H1 (cell line): ENCODE measurements at regions not wholly inside any gene's neighbourhood (a gene's known extent, or its start where the extent isn't known, plus 50 kb on each side); places are given as distances from the start of the nearest gene placed in this dataset.

ENCODE experiments used
- CTCF ChIA-PET: fragments of 300-600 bp; sonication (Branson Sonifier 250); formaldehyde crosslinking; loops from one replicate; lab custom pipeline; 2021; ENCODE audit not compliant: partially characterized antibody; lab: Charles Lee
- POLR2A ChIA-PET: fragments of 300-600 bp; sonication (Branson Sonifier 250); formaldehyde crosslinking; loops from one replicate; lab custom pipeline; 2021; ENCODE audit warnings: inconsistent platforms; ENCODE audit not compliant: partially characterized antibody; lab: Charles Lee
- DNase-seq, 2 experiments: peaks; one replicate each; pipeline versions ENCODE4 v3.0.0 to v3.0.0-alpha.2; 2010 to 2022; ENCODE audit warnings: low spot score in 2 of 2, low read depth in 1 of 2, mixed read lengths in 1 of 2
- FAIRE-seq: peaks from 2 replicates; lab custom pipeline; 2011; peaks lifted over from hg19 to GRCh38; lab: Jason Lieb, UNC
- H2AFZ ChIP-seq: 2 replicates; pipeline ENCODE4 v1.8.1; 2012; ENCODE audit warnings: low read length, inconsistent platforms
- H2AK5ac ChIP-seq: 2 replicates; pipeline ENCODE4 v1.6.1; 2013; ENCODE audit warnings: low read depth, low read length
- H2BK120ac ChIP-seq: replicated peaks from 2 replicates; pipeline ENCODE3; 2013; ENCODE audit warnings: low read depth, low read length, inconsistent platforms
- H2BK12ac ChIP-seq: 2 replicates; pipeline ENCODE4 v1.6.1; 2013; ENCODE audit warnings: low read depth, low read length
- H2BK15ac ChIP-seq: 2 replicates; pipeline ENCODE4 v1.6.1; 2013; ENCODE audit warnings: low read length
- H2BK20ac ChIP-seq: 2 replicates; pipeline ENCODE4 v1.6.1; 2013; ENCODE audit warnings: low read length
- H2BK5ac ChIP-seq: 2 replicates; pipeline ENCODE4 v1.6.1; 2013; ENCODE audit warnings: low read depth, low read length
- H3K14ac ChIP-seq: 2 replicates; pipeline ENCODE4 v1.6.1; 2013; ENCODE audit warnings: inconsistent platforms; ENCODE audit not compliant: insufficient read length
- H3K18ac ChIP-seq: 2 replicates; pipeline ENCODE4 v1.6.1; 2013; ENCODE audit warnings: low read length; ENCODE audit errors: extremely low read depth
- H3K23ac ChIP-seq: 2 replicates; pipeline ENCODE4 v1.6.1; 2013; ENCODE audit warnings: inconsistent platforms; ENCODE audit not compliant: insufficient read length
- H3K23me2 ChIP-seq: 2 replicates; pipeline ENCODE4 v1.6.1; 2013; ENCODE audit warnings: low read depth, low read length
- H3K27ac ChIP-seq: 2 replicates; pipeline ENCODE4 v1.6.1; 2011; ENCODE audit warnings: low read depth, low read length, inconsistent platforms
- H3K27me3 ChIP-seq, 4 experiments: replicated peaks in 1 of 4; 1 replicate in 1 of 4; 2 replicates in 3 of 4; pipeline versions ENCODE4 v1.6.1 to v1.8.1; 2011 to 2013; ENCODE audit warnings: low read length in 3 of 4, mild to moderate bottlenecking in 3 of 4, inconsistent platforms in 2 of 4, mixed read lengths in 2 of 4, moderate library complexity in 1 of 4; ENCODE audit not compliant: control insufficient read depth in 3 of 4, insufficient read depth in 3 of 4; ENCODE audit errors: extremely low read depth in 1 of 4
- H3K36me3 ChIP-seq, 4 experiments: 2 replicates each; pipeline versions ENCODE4 v1.6.1 to v1.8.1; 2011 to 2013; ENCODE audit warnings: mild to moderate bottlenecking in 4 of 4, low read length in 3 of 4, moderate library complexity in 2 of 4, control low read depth in 1 of 4, inconsistent platforms in 1 of 4; ENCODE audit not compliant: insufficient read depth in 4 of 4, control insufficient read depth in 2 of 4
- H3K4ac ChIP-seq: replicated peaks from 2 replicates; pipeline ENCODE3; 2013; ENCODE audit warnings: low read length, low read depth, mixed read lengths, inconsistent platforms; ENCODE audit not compliant: insufficient read length
- H3K4me1 ChIP-seq, 4 experiments: replicated peaks in 1 of 4; 1 replicate in 1 of 4; 2 replicates in 3 of 4; pipeline versions ENCODE4 v1.6.1 to v1.8.1; 2011 to 2013; ENCODE audit warnings: low read length in 3 of 4, inconsistent platforms in 2 of 4, mixed read lengths in 1 of 4; ENCODE audit not compliant: insufficient read depth in 4 of 4, control insufficient read depth in 3 of 4
- H3K4me2 ChIP-seq, 2 experiments: 2 replicates each; pipeline versions ENCODE4 v1.6.1 to v1.8.1; 2011 to 2013; ENCODE audit warnings: low read depth in 2 of 2, low read length in 2 of 2, control low read depth in 1 of 2, inconsistent platforms in 1 of 2, mild to moderate bottlenecking in 1 of 2; ENCODE audit not compliant: insufficient read depth in 1 of 2
- H3K4me3 ChIP-seq, 4 experiments: fragments of 200-600, 300-600 bp in 1 of 4; sonication (generic), shearing (Covaris generic), sonication (Bioruptor Twin) in 1 of 4; 2 replicates each; pipeline versions ENCODE4 v1.5.1 to v1.8.1; 2011 to 2016; ENCODE audit warnings: low read length in 4 of 4, low read depth in 3 of 4, control low read depth in 2 of 4, inconsistent platforms in 2 of 4, mild to moderate bottlenecking in 2 of 4, mixed read lengths in 1 of 4, moderate library complexity in 1 of 4; ENCODE audit not compliant: insufficient read depth in 2 of 4; ENCODE audit errors: extremely low read depth in 1 of 4
- H3K56ac ChIP-seq: replicated peaks from 2 replicates; pipeline ENCODE3; 2013; ENCODE audit warnings: low read depth, mild to moderate bottlenecking, mixed read lengths, low read length, inconsistent platforms; ENCODE audit not compliant: insufficient read length
- H3K79me1 ChIP-seq: 2 replicates; pipeline ENCODE4 v1.6.1; 2013; ENCODE audit warnings: low read depth, low read length, control low read depth
- H3K79me2 ChIP-seq, 2 experiments: 2 replicates each; pipeline versions ENCODE4 v1.6.1 to v1.8.1; 2012 to 2013; ENCODE audit warnings: low read length in 2 of 2, mild to moderate bottlenecking in 2 of 2, inconsistent platforms in 1 of 2; ENCODE audit not compliant: insufficient read depth in 2 of 2, control insufficient read depth in 1 of 2
- H3K9ac ChIP-seq, 4 experiments: replicated peaks in 1 of 4; 1 replicate in 1 of 4; 2 replicates in 3 of 4; pipeline versions ENCODE4 v1.6.1 to v1.8.1; 2011 to 2013; ENCODE audit warnings: low read depth in 3 of 4, low read length in 3 of 4, control low read depth in 2 of 4, mild to moderate bottlenecking in 2 of 4, moderate library complexity in 2 of 4, inconsistent platforms in 1 of 4; ENCODE audit errors: extremely low read depth in 1 of 4
- H3K9me3 ChIP-seq, 2 experiments: 2 replicates each; pipeline versions ENCODE4 v1.6.1 to v1.8.1; 2012 to 2013; ENCODE audit warnings: mild to moderate bottlenecking in 2 of 2, moderate library complexity in 2 of 2, control low read depth in 1 of 2, inconsistent platforms in 1 of 2, low read depth in 1 of 2, low read length in 1 of 2, mixed read lengths in 1 of 2; ENCODE audit not compliant: insufficient read depth in 2 of 2
- H4K20me1 ChIP-seq, 2 experiments: replicated peaks in 1 of 2; 2 replicates each; pipeline versions ENCODE3 to v1.8.1; 2011 to 2013; ENCODE audit warnings: inconsistent platforms in 2 of 2, low read length in 2 of 2, mild to moderate bottlenecking in 1 of 2; ENCODE audit not compliant: insufficient read depth in 2 of 2, control insufficient read depth in 1 of 2
- H4K5ac ChIP-seq: 2 replicates; pipeline ENCODE4 v1.6.1; 2013; ENCODE audit warnings: low read length, low read depth, mixed read lengths, inconsistent platforms; ENCODE audit not compliant: insufficient read length
- H4K8ac ChIP-seq: 2 replicates; pipeline ENCODE4 v1.8.0; 2013; ENCODE audit warnings: mild to moderate bottlenecking, moderate library complexity, low read length, inconsistent platforms; ENCODE audit not compliant: insufficient read depth; ENCODE audit errors: extremely low read depth
- H4K91ac ChIP-seq: replicated peaks from 2 replicates; pipeline ENCODE3; 2013; ENCODE audit warnings: low read length, mixed read lengths, inconsistent platforms; ENCODE audit not compliant: insufficient read length
- CHD2 ChIP-seq: IDR thresholded peaks from 2 replicates; pipeline ENCODE4 v1.6.1; 2012; ENCODE audit warnings: low read length, improper control_type of control experiment
- EZH2 ChIP-seq: fragments of 200-600 bp; sonication (generic); IDR thresholded peaks from 2 replicates; pipeline ENCODE4 v1.7.1; 2012; ENCODE audit warnings: low read depth, mild to moderate bottlenecking, moderate library complexity, low read length, inconsistent platforms; ENCODE audit not compliant: severe bottlenecking
- GTF2F1 ChIP-seq: IDR thresholded peaks from 2 replicates; pipeline ENCODE4 v1.6.1; 2012; ENCODE audit warnings: low read depth, low read length, improper control_type of control experiment, borderline replicate concordance
- KDM1A ChIP-seq: fragments of 200-600, 300-600 bp; sonication (generic); IDR thresholded peaks from 2 replicates; pipeline ENCODE4 v1.7.1; 2016; ENCODE audit warnings: mild to moderate bottlenecking, low read length, borderline replicate concordance
- KDM5A ChIP-seq: fragments of 200-600 bp; IDR thresholded peaks from 2 replicates; pipeline ENCODE4 v1.7.1; 2012; ENCODE audit warnings: mild to moderate bottlenecking, low read length, inconsistent platforms, mixed read lengths
- SAP30 ChIP-seq: fragments of 300-600 bp; sonication (generic); IDR thresholded peaks from 2 replicates; pipeline ENCODE4 v1.7.1; 2012; ENCODE audit warnings: low read length, moderate library complexity, mild to moderate bottlenecking, inconsistent platforms; ENCODE audit not compliant: insufficient read depth, insufficient replicate concordance
- SIRT6 ChIP-seq: IDR thresholded peaks from one replicate; pipeline ENCODE4 v1.7.1; 2012; ENCODE audit warnings: low read length, inconsistent platforms
- SP1 ChIP-seq: IDR thresholded peaks from 2 replicates; pipeline ENCODE4 v1.6.1; 2011; ENCODE audit warnings: low read depth, low read length
- TEAD4 ChIP-seq: IDR thresholded peaks from 2 replicates; pipeline ENCODE4 v1.6.1; 2012; ENCODE audit warnings: low read depth, low read length, inconsistent platforms, mixed read lengths
- WGBS, 2 experiments: shearing (Covaris generic) in 1 of 2; methylation state at CpG; one replicate each; pipeline versions ENCODE4 v1.1.6 to v1.1.7; 2013 to 2015; ENCODE audit warnings: low lambda C conversion rate in 2 of 2, mixed read lengths in 2 of 2, inconsistent platforms in 1 of 2, low coverage in 1 of 2, missing lambda C conversion rate in 1 of 2; ENCODE audit not compliant: insufficient replicate concordance in 2 of 2, insufficient coverage in 1 of 2, insufficient read length in 1 of 2; ENCODE audit errors: extremely low coverage in 1 of 2, missing lambda C conversion rate in 1 of 2; 5-methylcytosine and 5-hydroxymethylcytosine counted together
- TF ChIP-seq, protein P1 (sequence below): IDR thresholded peaks from 2 replicates; pipeline ENCODE4 v1.6.1; 2011; ENCODE audit warnings: low read depth, mild to moderate bottlenecking, low read length; ENCODE audit not compliant: insufficient read depth

- ChIA-PET CTCF (interaction anchor here (0.6 to 1.6 kb wide), 4 partner anchors 10 to 169 kb away, joined by 3 to 6 read pairs (median 4); no protein-coding TSS in a partner anchor), POLR2A (no interaction called here)
- H3K4me3 ChIP-seq, result no peak overlapping the region
- no peak overlapping the region; the same call in 1 of the 2 replicates for H4K8ac ChIP-seq
- peaks cover 0 to 5% (median 0%) of the 10 kb centered on the region in 4 experiments; a peak in 1 of 7 replicates for H3K4me1 ChIP-seq
- H3K27me3 ChIP-seq, result no peaks in the 10 kb centered on the region; a peak in 1 of 7 replicates
- H3K18ac ChIP-seq, result no peak overlapping the region; the same call in 1 of the 2 replicates
- H3K23me2 ChIP-seq, result peaks cover 8% of the 10 kb centered on the region; the same call in 1 of the 2 replicates
- H3K27ac ChIP-seq, result no peak overlapping the region
- H3K56ac ChIP-seq, result no peak overlapping the region
- TF ChIP-seq SAP30 (no peak), SIRT6 (no peak), TEAD4 (no peak), GTF2F1 (no peak), KDM1A (no peak), KDM5A (no peak), SP1 (no peak), CHD2 (no peak), EZH2 (no peak)
- TF ChIP-seq, protein P1, sequence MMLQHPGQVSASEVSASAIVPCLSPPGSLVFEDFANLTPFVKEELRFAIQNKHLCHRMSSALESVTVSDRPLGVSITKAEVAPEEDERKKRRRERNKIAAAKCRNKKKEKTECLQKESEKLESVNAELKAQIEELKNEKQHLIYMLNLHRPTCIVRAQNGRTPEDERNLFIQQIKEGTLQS, result no peak
- H3K9me3 ChIP-seq, result no peaks in the 10 kb centered on the region
- no peak overlapping the region for H2AK5ac ChIP-seq
- no peak for FAIRE-seq
- DNase-seq, result no peak
- no peak overlapping the region for H2BK5ac ChIP-seq
- no peak overlapping the region for H2BK120ac ChIP-seq
- H4K91ac ChIP-seq, result no peak overlapping the region
- no peaks in the 10 kb centered on the region for H4K20me1 ChIP-seq
- no peak overlapping the region for H2BK15ac ChIP-seq
- no peak overlapping the region for H3K4ac ChIP-seq
- H2AFZ ChIP-seq, result no peak overlapping the region
- no peak overlapping the region for H2BK20ac ChIP-seq
- 98% methylated on average over 24 of the region's 24 CpGs; no CpG with 5 or more reads in 1 of the 2 experiments for WGBS, 2 experiments
- no peaks in the 10 kb centered on the region for H3K79me2 ChIP-seq
- H3K36me3 ChIP-seq, result no peaks in the 10 kb centered on the region
- H3K9ac ChIP-seq, result no peak overlapping the region
- H3K14ac ChIP-seq, result no peak overlapping the region
- no peaks in the 10 kb centered on the region; the same call in 1 of the 2 replicates for H3K79me1 ChIP-seq
- H3K23ac ChIP-seq, result no peak overlapping the region
- no peak overlapping the region for H3K4me2 ChIP-seq
- H2BK12ac ChIP-seq, result no peak overlapping the region
- H4K5ac ChIP-seq, result no peak overlapping the region
These were observed 315.7 kb downstream of the FOXL1 start for GRCh38 chr16:86894029-86894567.
